ENCODE measurements at regions not wholly inside any gene's neighbourhood (a gene's known extent, or its start where the extent isn't known, plus 50 kb on each side); places are given as distances from the start of the nearest gene placed in this dataset.

DNA sequence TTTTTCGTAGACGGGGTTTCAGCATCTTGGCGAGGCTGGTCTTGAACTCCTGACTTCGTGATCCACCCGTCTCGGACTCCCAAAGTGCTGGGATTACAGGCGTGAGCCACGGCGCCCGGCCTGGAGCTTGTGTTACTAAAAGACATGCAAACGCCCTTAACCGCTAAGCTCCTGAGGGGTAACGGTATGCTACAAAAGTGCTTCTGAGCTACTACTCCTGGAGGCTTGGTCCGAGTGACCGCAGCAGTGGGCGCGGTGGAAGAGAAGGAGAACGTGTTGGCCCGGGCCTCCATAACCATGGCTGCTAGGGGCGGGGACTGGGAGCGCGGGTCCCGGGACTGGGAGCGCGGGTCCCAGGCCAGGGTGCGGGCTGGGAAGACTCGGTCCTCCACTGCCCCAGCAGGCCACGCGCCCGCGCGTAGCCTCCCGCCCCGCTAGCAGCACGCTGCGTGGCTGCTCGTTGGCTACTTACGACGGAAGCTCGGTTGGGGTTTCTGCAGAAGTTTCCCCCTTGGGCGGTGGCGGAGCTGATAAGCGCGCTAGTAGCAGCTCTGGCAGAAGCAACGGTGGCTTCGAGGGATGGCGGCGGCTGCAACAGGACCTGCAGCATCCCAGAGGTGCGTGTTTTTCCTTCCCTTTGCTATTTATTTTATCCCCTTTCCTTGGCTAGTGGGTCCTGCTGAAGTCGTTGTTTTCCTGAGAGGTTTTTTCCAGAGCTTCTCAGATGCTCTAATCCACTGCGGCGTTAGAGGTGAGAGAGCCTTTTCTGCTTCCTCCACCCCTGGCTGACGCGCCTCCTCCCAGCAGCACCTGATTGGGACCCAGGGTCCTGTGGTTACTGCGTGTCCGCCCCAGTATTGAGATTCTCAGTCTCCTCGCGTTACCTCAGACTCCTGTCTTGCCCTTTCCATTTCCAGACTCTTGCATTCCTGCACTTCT lies 69.2 kb upstream of the CCDC180 start:
- TF ChIP-seq TAF1 (IDR thresholded peaks at IDR 0.05; ENCODE audit: low read depth, low read length) (no peak), POLR2AphosphoS5 (IDR thresholded peaks at IDR 0.05; ENCODE audit: low read depth, low read length) (no peak)

Measured in GM12891 (cell line).